Activated T-cell treated with anti-CD3 and anti-CD28 coated beads, Interleukin-2, amount 50 U/mL, for 4 hours (primary cell): ENCODE measurements at regions not wholly inside any gene's neighbourhood (a gene's known extent, or its start where the extent isn't known, plus 50 kb on each side); places are given as distances from the start of the nearest gene placed in this dataset.

Experiments
- ATAC-seq, 2 donors: fragments of 200-7000 bp; cut with Tn5 transposase; one replicate each; pipeline ENCODE4 v1.10.0; 2021
- DNase-seq: peaks from one replicate; pipeline ENCODE4 v3.0.0-alpha.2; 2020
- H3K27me3 Mint-ChIP-seq: one replicate; pipeline ENCODE4 v1.8.0; 2021; ENCODE audit warnings: low read depth, mixed read lengths
- H3K36me3 Mint-ChIP-seq: one replicate; pipeline ENCODE4 v1.8.0; 2022; ENCODE audit warnings: mixed read lengths; ENCODE audit not compliant: insufficient read depth
- H3K4me1 Mint-ChIP-seq: one replicate; pipeline ENCODE4 v1.8.0; 2021; ENCODE audit warnings: low read depth, mixed read lengths
- H3K4me3 Mint-ChIP-seq: one replicate; pipeline ENCODE4 v1.8.0; 2021; ENCODE audit warnings: mild to moderate bottlenecking, moderate library complexity, mixed read lengths
- H3K9me3 Mint-ChIP-seq: one replicate; pipeline ENCODE4 v1.8.0; 2021; ENCODE audit warnings: mixed read lengths

GRCh38 chr7:145020454-145020853, 184.6 kb upstream of the TPK1 start:
- Mint-ChIP-seq H3K36me3 (no peaks in the 10 kb centered on the region), H3K9me3 (no peaks in the 10 kb centered on the region), H3K4me1 (no peaks in the 10 kb centered on the region), H3K4me3 (no peak overlapping the region), H3K27me3 (no peaks in the 10 kb centered on the region)
- no peak for ATAC-seq
- no peak for DNase-seq

DNA sequence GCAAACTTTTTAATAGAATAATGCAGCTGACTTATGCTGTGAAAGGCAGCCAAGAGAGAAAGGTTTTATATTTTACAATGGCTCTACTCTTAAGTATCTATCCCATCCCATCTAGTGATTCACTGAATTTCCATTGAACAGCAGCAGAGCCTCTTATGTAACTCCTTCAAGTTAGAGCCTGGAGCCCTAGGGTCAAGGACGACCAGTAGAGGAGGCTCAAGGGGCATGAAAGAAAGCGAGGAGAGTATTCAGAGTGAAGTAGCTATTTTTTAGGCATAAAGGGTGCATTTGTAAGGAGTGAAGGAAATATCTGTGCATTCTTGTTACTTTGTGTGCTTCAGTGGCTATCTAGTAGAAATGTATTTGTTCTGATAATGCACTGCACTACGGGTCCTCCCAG, 180.2 kb upstream of the TPK1 start:
- DNase-seq: no peak

GRCh38 chr7:145009876-145010275, 174.0 kb upstream of the TPK1 start:
- no peaks in the 10 kb centered on the region for H3K36me3 Mint-ChIP-seq
- ATAC-seq (no peak), DNase-seq (no peak)
- no peaks in the 10 kb centered on the region for H3K4me1 Mint-ChIP-seq
- H3K9me3 Mint-ChIP-seq: no peaks in the 10 kb centered on the region
- peaks cover 3% of the 10 kb centered on the region for H3K27me3 Mint-ChIP-seq
- no peak overlapping the region for H3K4me3 Mint-ChIP-seq

More for the DNA sequence above, 180.2 kb upstream of the TPK1 start:
- H3K4me3 Mint-ChIP-seq: no peak overlapping the region
- H3K36me3 Mint-ChIP-seq: no peaks in the 10 kb centered on the region
- H3K27me3 Mint-ChIP-seq: no peaks in the 10 kb centered on the region
- no peaks in the 10 kb centered on the region for H3K4me1 Mint-ChIP-seq
- H3K9me3 Mint-ChIP-seq: no peaks in the 10 kb centered on the region
- ATAC-seq: no peak

- H3K4me3 Mint-ChIP-seq: no peak overlapping the region
- peaks cover 5% of the 10 kb centered on the region for H3K9me3 Mint-ChIP-seq
- peaks cover 2% of the 10 kb centered on the region for H3K36me3 Mint-ChIP-seq
- DNase-seq: no peak
- no peak for ATAC-seq
- peaks cover 3% of the 10 kb centered on the region for H3K27me3 Mint-ChIP-seq
- no peaks in the 10 kb centered on the region for H3K4me1 Mint-ChIP-seq
Measured at GRCh38 chr7:145005601-145006000, 169.7 kb upstream of the TPK1 start.

GRCh38 chr7:144997512-144997911, 161.7 kb upstream of the TPK1 start:
- Mint-ChIP-seq H3K9me3 (peaks cover 25% of the 10 kb centered on the region), H3K4me1 (peaks cover 8% of the 10 kb centered on the region), H3K4me3 (no peak overlapping the region), H3K27me3 (no peaks in the 10 kb centered on the region), H3K36me3 (peaks cover 4% of the 10 kb centered on the region)
- ATAC-seq (no peak), DNase-seq (no peak)

GRCh38 chr7:144995495-144995894, 159.6 kb upstream of the TPK1 start:
- H3K36me3 Mint-ChIP-seq: peaks cover 2% of the 10 kb centered on the region
- DNase-seq: no peak
- peaks cover 8% of the 10 kb centered on the region for H3K4me1 Mint-ChIP-seq
- no peaks in the 10 kb centered on the region for H3K27me3 Mint-ChIP-seq
- H3K4me3 Mint-ChIP-seq: no peak overlapping the region
- peaks cover 19% of the 10 kb centered on the region for H3K9me3 Mint-ChIP-seq
- ATAC-seq: no peak

DNA sequence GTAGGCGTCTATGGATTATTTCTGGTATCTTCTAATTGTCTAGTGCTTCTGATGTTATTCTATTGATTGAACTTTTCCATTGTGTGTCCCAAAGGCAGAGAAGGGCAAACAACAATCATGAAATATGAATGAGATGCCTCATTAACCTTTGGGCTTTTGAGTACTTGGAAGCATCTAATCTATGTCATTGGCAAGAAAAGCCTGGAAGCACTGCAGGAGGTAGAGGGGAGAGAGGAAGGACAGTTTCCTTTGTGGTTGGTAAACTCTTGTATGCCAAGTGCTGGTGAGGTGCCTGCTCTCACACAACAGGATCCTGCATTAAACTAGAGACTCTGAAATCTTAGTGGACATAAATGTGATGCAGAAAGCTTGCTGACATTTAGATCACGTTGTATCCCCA, 155.2 kb upstream of the TPK1 start:
- no peaks in the 10 kb centered on the region for H3K27me3 Mint-ChIP-seq
- H3K4me1 Mint-ChIP-seq: peaks cover 8% of the 10 kb centered on the region
- H3K36me3 Mint-ChIP-seq: no peaks in the 10 kb centered on the region
- no peak overlapping the region for H3K4me3 Mint-ChIP-seq
- DNase-seq: no peak
- H3K9me3 Mint-ChIP-seq: peaks cover 6% of the 10 kb centered on the region
- no peak for ATAC-seq

GRCh38 chr7:144987686-144988085, 151.8 kb upstream of the TPK1 start:
- Mint-ChIP-seq H3K4me3 (no peak overlapping the region), H3K27me3 (no peaks in the 10 kb centered on the region)
- no peak for DNase-seq

GRCh38 chr7:144982133-144982532, 146.3 kb upstream of the TPK1 start:
- Mint-ChIP-seq H3K4me1 (no peaks in the 10 kb centered on the region), H3K4me3 (no peak overlapping the region), H3K36me3 (no peaks in the 10 kb centered on the region), H3K27me3 (no peaks in the 10 kb centered on the region), H3K9me3 (no peaks in the 10 kb centered on the region)
- no peak for ATAC-seq
- DNase-seq: no peak

More at GRCh38 chr7:144987686-144988085, 151.8 kb upstream of the TPK1 start:
- no peaks in the 10 kb centered on the region for H3K36me3 Mint-ChIP-seq
- no peaks in the 10 kb centered on the region for H3K4me1 Mint-ChIP-seq
- no peaks in the 10 kb centered on the region for H3K9me3 Mint-ChIP-seq
- ATAC-seq: no peak

DNA sequence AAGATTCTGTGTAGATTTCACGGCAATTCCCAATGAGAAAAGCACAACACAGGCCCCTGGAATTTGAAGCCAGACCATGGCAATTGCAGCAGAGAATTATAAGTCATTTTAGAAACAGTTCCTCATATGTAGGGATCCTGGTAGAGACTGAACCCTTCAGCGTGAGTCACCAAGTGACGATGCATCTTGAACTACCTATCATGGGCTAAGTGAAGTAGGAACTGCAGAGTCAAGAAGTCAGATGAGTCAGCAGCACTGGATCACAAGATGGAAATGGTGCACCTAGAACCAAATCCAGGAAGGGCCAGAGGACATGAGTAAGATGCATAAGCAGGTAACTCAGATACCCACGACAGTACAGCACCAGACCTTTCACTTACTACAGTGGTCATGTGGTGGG, 140.0 kb upstream of the TPK1 start:
- DNase-seq (no peak), ATAC-seq (no peak)
- H3K27me3 Mint-ChIP-seq: peaks cover 3% of the 10 kb centered on the region
- H3K4me3 Mint-ChIP-seq: no peak overlapping the region
- no peaks in the 10 kb centered on the region for H3K4me1 Mint-ChIP-seq
- no peaks in the 10 kb centered on the region for H3K36me3 Mint-ChIP-seq
- H3K9me3 Mint-ChIP-seq: no peaks in the 10 kb centered on the region

DNA sequence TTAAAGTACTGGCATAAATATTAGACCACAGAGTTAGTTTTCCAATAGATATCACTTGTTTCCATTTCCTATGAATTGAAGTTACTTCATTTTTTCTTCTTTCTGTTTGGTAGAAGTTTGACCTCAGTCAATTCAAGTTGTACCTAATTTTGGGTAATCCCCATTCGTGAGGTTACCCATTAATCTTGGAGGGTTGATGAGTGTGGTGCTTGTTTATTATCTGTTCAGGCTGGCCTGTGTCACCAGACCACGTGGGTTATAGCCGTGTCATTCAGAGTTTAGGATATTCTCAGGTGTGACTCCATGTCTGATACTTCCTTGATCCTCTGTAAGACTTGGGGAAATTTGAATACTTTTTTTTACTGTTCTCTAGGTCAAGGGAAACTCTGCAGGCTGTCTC, 133.9 kb upstream of the TPK1 start:
- no peak overlapping the region for H3K4me3 Mint-ChIP-seq

GRCh38 chr7:144960763-144961162, 124.9 kb upstream of the TPK1 start:
- ATAC-seq (no peak), DNase-seq (no peak)
- H3K4me1 Mint-ChIP-seq: no peaks in the 10 kb centered on the region
- H3K36me3 Mint-ChIP-seq: no peaks in the 10 kb centered on the region
- H3K4me3 Mint-ChIP-seq: no peak overlapping the region
- no peaks in the 10 kb centered on the region for H3K9me3 Mint-ChIP-seq
- H3K27me3 Mint-ChIP-seq: no peaks in the 10 kb centered on the region

More for the DNA sequence above, 133.9 kb upstream of the TPK1 start:
- DNase-seq: no peak
- Mint-ChIP-seq H3K27me3 (peaks cover 3% of the 10 kb centered on the region), H3K4me1 (no peaks in the 10 kb centered on the region), H3K36me3 (no peaks in the 10 kb centered on the region), H3K9me3 (no peaks in the 10 kb centered on the region)
- no peak for ATAC-seq

- Mint-ChIP-seq H3K9me3 (peaks cover 7% of the 10 kb centered on the region), H3K36me3 (no peaks in the 10 kb centered on the region), H3K4me3 (no peak overlapping the region), H3K27me3 (no peaks in the 10 kb centered on the region), H3K4me1 (no peaks in the 10 kb centered on the region)
- DNase-seq (no peak), ATAC-seq (no peak)
Measured at GRCh38 chr7:144957998-144958397, 122.1 kb upstream of the TPK1 start.

GRCh38 chr7:144955422-144955821, 119.6 kb upstream of the TPK1 start:
- Mint-ChIP-seq H3K36me3 (no peaks in the 10 kb centered on the region), H3K4me3 (no peak overlapping the region), H3K9me3 (peaks cover 7% of the 10 kb centered on the region), H3K27me3 (no peaks in the 10 kb centered on the region), H3K4me1 (no peaks in the 10 kb centered on the region)
- DNase-seq: no peak
- ATAC-seq: no peak

DNA sequence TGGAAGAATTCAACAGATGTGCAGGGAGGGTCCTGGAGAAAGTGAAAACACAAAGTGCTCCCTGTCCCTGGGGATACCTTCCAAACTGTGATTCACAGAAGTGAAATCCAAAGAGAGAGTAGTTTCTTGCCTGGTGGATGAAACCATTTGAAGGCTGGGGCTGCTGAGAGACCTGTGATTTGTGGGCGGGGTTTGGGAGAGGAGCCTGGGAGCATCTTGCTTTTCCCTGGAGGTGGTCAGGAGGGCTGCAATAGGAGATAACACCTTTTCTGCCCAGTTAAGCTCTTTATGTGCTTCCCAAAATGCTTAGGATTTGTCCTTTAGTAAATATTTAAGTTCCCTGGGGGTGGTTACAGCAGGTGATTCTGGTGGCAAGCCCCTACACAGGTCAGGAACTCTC, 105.3 kb upstream of the TPK1 start:
- no peak overlapping the region for H3K4me3 Mint-ChIP-seq
- H3K4me1 Mint-ChIP-seq: no peaks in the 10 kb centered on the region
- no peak for ATAC-seq

GRCh38 chr7:144937199-144937598, 101.3 kb upstream of the TPK1 start:
- Mint-ChIP-seq H3K4me3 (no peak overlapping the region), H3K36me3 (no peaks in the 10 kb centered on the region), H3K4me1 (no peaks in the 10 kb centered on the region), H3K9me3 (peaks cover 5% of the 10 kb centered on the region), H3K27me3 (no peaks in the 10 kb centered on the region)
- ATAC-seq (no peak), DNase-seq (no peak)

More for the DNA sequence above, 105.3 kb upstream of the TPK1 start:
- no peaks in the 10 kb centered on the region for H3K36me3 Mint-ChIP-seq
- no peaks in the 10 kb centered on the region for H3K27me3 Mint-ChIP-seq
- DNase-seq: no peak
- peaks cover under 1% of the 10 kb centered on the region for H3K9me3 Mint-ChIP-seq
